ENCODE measurements at regions not wholly inside any gene's neighbourhood (a gene's known extent, or its start where the extent isn't known, plus 50 kb on each side); places are given as distances from the start of the nearest gene placed in this dataset.

DNA sequence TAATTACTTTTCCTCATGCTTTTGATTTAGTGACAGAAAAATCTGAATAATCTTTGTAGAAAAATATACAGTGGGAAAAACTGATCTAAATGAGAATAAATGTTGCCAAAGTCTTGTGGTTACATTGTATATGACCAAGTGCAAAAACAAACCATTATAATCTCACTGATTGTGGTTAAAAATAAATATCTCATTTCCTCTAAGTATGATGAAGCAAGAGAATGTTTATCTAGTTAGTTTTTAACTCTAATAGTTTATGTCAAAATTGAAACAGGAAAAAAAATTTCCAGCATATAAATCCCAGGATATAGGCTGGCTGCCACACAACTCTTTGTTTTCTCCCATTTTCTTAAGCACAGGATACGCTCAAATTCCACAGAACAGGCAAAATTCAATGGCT lies 392.7 kb upstream of the ID4 start (continued):
- TF ChIP-seq, protein P1, sequence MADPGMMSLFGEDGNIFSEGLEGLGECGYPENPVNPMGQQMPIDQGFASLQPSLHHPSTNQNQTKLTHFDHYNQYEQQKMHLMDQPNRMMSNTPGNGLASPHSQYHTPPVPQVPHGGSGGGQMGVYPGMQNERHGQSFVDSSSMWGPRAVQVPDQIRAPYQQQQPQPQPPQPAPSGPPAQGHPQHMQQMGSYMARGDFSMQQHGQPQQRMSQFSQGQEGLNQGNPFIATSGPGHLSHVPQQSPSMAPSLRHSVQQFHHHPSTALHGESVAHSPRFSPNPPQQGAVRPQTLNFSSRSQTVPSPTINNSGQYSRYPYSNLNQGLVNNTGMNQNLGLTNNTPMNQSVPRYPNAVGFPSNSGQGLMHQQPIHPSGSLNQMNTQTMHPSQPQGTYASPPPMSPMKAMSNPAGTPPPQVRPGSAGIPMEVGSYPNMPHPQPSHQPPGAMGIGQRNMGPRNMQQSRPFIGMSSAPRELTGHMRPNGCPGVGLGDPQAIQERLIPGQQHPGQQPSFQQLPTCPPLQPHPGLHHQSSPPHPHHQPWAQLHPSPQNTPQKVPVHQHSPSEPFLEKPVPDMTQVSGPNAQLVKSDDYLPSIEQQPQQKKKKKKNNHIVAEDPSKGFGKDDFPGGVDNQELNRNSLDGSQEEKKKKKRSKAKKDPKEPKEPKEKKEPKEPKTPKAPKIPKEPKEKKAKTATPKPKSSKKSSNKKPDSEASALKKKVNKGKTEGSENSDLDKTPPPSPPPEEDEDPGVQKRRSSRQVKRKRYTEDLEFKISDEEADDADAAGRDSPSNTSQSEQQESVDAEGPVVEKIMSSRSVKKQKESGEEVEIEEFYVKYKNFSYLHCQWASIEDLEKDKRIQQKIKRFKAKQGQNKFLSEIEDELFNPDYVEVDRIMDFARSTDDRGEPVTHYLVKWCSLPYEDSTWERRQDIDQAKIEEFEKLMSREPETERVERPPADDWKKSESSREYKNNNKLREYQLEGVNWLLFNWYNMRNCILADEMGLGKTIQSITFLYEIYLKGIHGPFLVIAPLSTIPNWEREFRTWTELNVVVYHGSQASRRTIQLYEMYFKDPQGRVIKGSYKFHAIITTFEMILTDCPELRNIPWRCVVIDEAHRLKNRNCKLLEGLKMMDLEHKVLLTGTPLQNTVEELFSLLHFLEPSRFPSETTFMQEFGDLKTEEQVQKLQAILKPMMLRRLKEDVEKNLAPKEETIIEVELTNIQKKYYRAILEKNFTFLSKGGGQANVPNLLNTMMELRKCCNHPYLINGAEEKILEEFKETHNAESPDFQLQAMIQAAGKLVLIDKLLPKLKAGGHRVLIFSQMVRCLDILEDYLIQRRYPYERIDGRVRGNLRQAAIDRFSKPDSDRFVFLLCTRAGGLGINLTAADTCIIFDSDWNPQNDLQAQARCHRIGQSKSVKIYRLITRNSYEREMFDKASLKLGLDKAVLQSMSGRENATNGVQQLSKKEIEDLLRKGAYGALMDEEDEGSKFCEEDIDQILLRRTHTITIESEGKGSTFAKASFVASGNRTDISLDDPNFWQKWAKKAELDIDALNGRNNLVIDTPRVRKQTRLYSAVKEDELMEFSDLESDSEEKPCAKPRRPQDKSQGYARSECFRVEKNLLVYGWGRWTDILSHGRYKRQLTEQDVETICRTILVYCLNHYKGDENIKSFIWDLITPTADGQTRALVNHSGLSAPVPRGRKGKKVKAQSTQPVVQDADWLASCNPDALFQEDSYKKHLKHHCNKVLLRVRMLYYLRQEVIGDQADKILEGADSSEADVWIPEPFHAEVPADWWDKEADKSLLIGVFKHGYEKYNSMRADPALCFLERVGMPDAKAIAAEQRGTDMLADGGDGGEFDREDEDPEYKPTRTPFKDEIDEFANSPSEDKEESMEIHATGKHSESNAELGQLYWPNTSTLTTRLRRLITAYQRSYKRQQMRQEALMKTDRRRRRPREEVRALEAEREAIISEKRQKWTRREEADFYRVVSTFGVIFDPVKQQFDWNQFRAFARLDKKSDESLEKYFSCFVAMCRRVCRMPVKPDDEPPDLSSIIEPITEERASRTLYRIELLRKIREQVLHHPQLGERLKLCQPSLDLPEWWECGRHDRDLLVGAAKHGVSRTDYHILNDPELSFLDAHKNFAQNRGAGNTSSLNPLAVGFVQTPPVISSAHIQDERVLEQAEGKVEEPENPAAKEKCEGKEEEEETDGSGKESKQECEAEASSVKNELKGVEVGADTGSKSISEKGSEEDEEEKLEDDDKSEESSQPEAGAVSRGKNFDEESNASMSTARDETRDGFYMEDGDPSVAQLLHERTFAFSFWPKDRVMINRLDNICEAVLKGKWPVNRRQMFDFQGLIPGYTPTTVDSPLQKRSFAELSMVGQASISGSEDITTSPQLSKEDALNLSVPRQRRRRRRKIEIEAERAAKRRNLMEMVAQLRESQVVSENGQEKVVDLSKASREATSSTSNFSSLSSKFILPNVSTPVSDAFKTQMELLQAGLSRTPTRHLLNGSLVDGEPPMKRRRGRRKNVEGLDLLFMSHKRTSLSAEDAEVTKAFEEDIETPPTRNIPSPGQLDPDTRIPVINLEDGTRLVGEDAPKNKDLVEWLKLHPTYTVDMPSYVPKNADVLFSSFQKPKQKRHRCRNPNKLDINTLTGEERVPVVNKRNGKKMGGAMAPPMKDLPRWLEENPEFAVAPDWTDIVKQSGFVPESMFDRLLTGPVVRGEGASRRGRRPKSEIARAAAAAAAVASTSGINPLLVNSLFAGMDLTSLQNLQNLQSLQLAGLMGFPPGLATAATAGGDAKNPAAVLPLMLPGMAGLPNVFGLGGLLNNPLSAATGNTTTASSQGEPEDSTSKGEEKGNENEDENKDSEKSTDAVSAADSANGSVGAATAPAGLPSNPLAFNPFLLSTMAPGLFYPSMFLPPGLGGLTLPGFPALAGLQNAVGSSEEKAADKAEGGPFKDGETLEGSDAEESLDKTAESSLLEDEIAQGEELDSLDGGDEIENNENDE (IDR thresholded peaks at IDR 0.05; ENCODE audit: insufficient replicate concordance, low read length): no peak
- TF ChIP-seq SIN3A (conservative IDR thresholded peaks at IDR 0.05 in 1 of 2, IDR thresholded peaks at IDR 0.05 in 1 of 2; ENCODE audit: low read depth in 1 of 2, low read length in 2 of 2) (no peak), RFX5 (IDR thresholded peaks at IDR 0.05; ENCODE audit: borderline replicate concordance, low read depth, low read length) (no peak), MAFK (IDR thresholded peaks at IDR 0.05; ENCODE audit: low read depth, low read length) (no peak), POLR2AphosphoS5 (IDR thresholded peaks at IDR 0.05; ENCODE audit: low read depth, low read length) (no peak), SAP30 (IDR thresholded peaks at IDR 0.05; ENCODE audit: insufficient read depth, insufficient replicate concordance, low read length) (no peak), SIRT6 (IDR thresholded peaks at IDR 0.05; ENCODE audit: low read length) (no peak), HDAC2 (IDR thresholded peaks at IDR 0.05; ENCODE audit: borderline replicate concordance in 1 of 2, low read depth in 2 of 2, low read length in 2 of 2) (no peak)
- TF ChIP-seq, protein P2, sequence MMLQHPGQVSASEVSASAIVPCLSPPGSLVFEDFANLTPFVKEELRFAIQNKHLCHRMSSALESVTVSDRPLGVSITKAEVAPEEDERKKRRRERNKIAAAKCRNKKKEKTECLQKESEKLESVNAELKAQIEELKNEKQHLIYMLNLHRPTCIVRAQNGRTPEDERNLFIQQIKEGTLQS (IDR thresholded peaks at IDR 0.05; ENCODE audit: insufficient read depth, low read depth, low read length): no peak

All from H1 (cell line).